Tibial artery (tissue), 4 donors: ENCODE measurements at regions not wholly inside any gene's neighbourhood (a gene's known extent, or its start where the extent isn't known, plus 50 kb on each side); places are given as distances from the start of the nearest gene placed in this dataset.

Source experiments
- DNase-seq, 2 donors: peaks; one replicate each; pipeline ENCODE4 v3.0.0-alpha.2; 2019
- H3K27ac ChIP-seq, 2 donors: fragments of 200-600 bp; sonication (generic) in 1 of 2; 1 replicate in 1 of 2; 2 replicates in 1 of 2; pipeline ENCODE4 v1.5.1; 2018 to 2019; ENCODE audit warnings: mild to moderate bottlenecking in 1 of 2
- H3K27me3 ChIP-seq, 2 donors: fragments of 200-600 bp; sonication (generic) in 1 of 2; one replicate each; pipeline versions ENCODE4 v1.5.1 to v1.6.0; 2016 to 2019
- H3K36me3 ChIP-seq, 3 donors: fragments of 200-600 bp; sonication (generic) in 2 of 3; one replicate each; pipeline ENCODE4 v1.5.1; 2016 to 2019; ENCODE audit warnings: mild to moderate bottlenecking in 2 of 3
- H3K4me1 ChIP-seq, 4 donors: fragments of 200-600 bp; sonication (generic) in 2 of 4; 1 replicate in 3 of 4; 2 replicates in 1 of 4; pipeline ENCODE4 v1.5.1; 2016 to 2019
- H3K4me3 ChIP-seq, 2 donors: fragments of 200-600 bp; sonication (generic) in 1 of 2; 1 replicate in 1 of 2; 2 replicates in 1 of 2; pipeline ENCODE4 v1.5.1; 2018 to 2019; ENCODE audit warnings: mild to moderate bottlenecking in 2 of 2
- H3K9me3 ChIP-seq, 3 donors: fragments of 200-600 bp; sonication (generic) in 1 of 3; one replicate each; pipeline ENCODE4 v1.5.1; 2016 to 2019
- CTCF ChIP-seq, 2 experiments: fragments of 200-600 bp in 1 of 2; fragments of 450-650 bp in 1 of 2; IDR thresholded peaks; one replicate each; pipeline ENCODE4 v1.5.1; 2017 to 2019; ENCODE audit warnings: antibody characterized with exemption in 2 of 2, mild to moderate bottlenecking in 1 of 2, moderate library complexity in 1 of 2
- intact Hi-C: fragments of 100-400 bp; cut with DNase I; formaldehyde crosslinking; loops from one replicate; pipeline ENCODE4 v1.15.0; 2023; ENCODE audit warnings: low total_unique reads

- H3K27ac ChIP-seq, result no peak overlapping the region
- no peaks in the 10 kb centered on the region for H3K27me3 ChIP-seq
- no peak for DNase-seq
- no peaks in the 10 kb centered on the region for H3K36me3 ChIP-seq
- H3K4me1 ChIP-seq, result peaks cover 0 to 51% (median 3%) of the 10 kb centered on the region in 4 donors
- H3K9me3 ChIP-seq, result no peaks in the 10 kb centered on the region
- no peak for TF ChIP-seq CTCF (IDR thresholded peaks at IDR 0.05)
- intact Hi-C loops, result no loop called here
- H3K4me3 ChIP-seq, result no peak overlapping the region
Observed at GRCh38 chr5:145471831-145472612, 363.1 kb downstream of the PRELID2 start.

GRCh38 chr5:145471026-145471425 lies 364.1 kb downstream of the PRELID2 start:
- intact Hi-C loops, result no loop called here
- no peak overlapping the region for H3K27ac ChIP-seq
- no peak overlapping the region for H3K4me3 ChIP-seq
- no peaks in the 10 kb centered on the region for H3K36me3 ChIP-seq
- no peaks in the 10 kb centered on the region for H3K27me3 ChIP-seq
- DNase-seq, result no peak
- peaks cover 0 to 61% (median 3%) of the 10 kb centered on the region in 4 donors for H3K4me1 ChIP-seq
- H3K9me3 ChIP-seq, result no peaks in the 10 kb centered on the region
- TF ChIP-seq CTCF (IDR thresholded peaks at IDR 0.05), result no peak

- H3K36me3 ChIP-seq, result no peaks in the 10 kb centered on the region
- H3K4me3 ChIP-seq, result no peak overlapping the region
- H3K4me1 ChIP-seq, result peaks cover 0 to 61% (median 3%) of the 10 kb centered on the region in 4 donors
- no peak for TF ChIP-seq CTCF (IDR thresholded peaks at IDR 0.05)
- DNase-seq, result no peak
- H3K27ac ChIP-seq, result peak overlapping the region in 1 of 2 donors; percentile 18
- intact Hi-C loops, result no loop called here
- H3K9me3 ChIP-seq, result no peaks in the 10 kb centered on the region
- H3K27me3 ChIP-seq, result no peaks in the 10 kb centered on the region
Observed at GRCh38 chr5:145470396-145470979, 364.7 kb downstream of the PRELID2 start.

GRCh38 chr5:145467446-145467845 lies 367.7 kb downstream of the PRELID2 start:
- no peak for DNase-seq
- intact Hi-C loops, result no loop called here
- Histone ChIP-seq H3K9me3 (no peaks in the 10 kb centered on the region), H3K4me3 (no peak overlapping the region), H3K36me3 (no peaks in the 10 kb centered on the region), H3K27ac (no peak overlapping the region), H3K27me3 (no peaks in the 10 kb centered on the region), H3K4me1 (peaks cover 0 to 49% (median 3%) of the 10 kb centered on the region in 4 donors)
- no peak for TF ChIP-seq CTCF (IDR thresholded peaks at IDR 0.05)

GRCh38 chr5:145466533-145466932 lies 368.6 kb downstream of the PRELID2 start:
- TF ChIP-seq CTCF (IDR thresholded peaks at IDR 0.05), result no peak
- intact Hi-C loops, result no loop called here
- H3K27ac ChIP-seq, result peak overlapping the region in 1 of 2 donors; percentile 38
- H3K4me1 ChIP-seq, result peaks cover 0 to 40% (median 1%) of the 10 kb centered on the region in 4 donors
- H3K27me3 ChIP-seq, result no peaks in the 10 kb centered on the region
- H3K4me3 ChIP-seq, result no peak overlapping the region
- no peak for DNase-seq
- no peaks in the 10 kb centered on the region for H3K9me3 ChIP-seq
- no peaks in the 10 kb centered on the region for H3K36me3 ChIP-seq
